GM19043 (cell line): ENCODE measurements at regions not wholly inside any gene's neighbourhood (a gene's known extent, or its start where the extent isn't known, plus 50 kb on each side); places are given as distances from the start of the nearest gene placed in this dataset.

ENCODE experiments used
- ATAC-seq: cut with Tn5 transposase; IDR thresholded peaks from one replicate; pipeline ENCODE4 v1.9.1; 2021; ENCODE audit warnings: low read depth; ENCODE audit not compliant: unreplicated experiment

- ATAC-seq: no peak
Measured at GRCh38 chr6:165091121-165091785, 218.2 kb downstream of the C6orf118 start.

DNA sequence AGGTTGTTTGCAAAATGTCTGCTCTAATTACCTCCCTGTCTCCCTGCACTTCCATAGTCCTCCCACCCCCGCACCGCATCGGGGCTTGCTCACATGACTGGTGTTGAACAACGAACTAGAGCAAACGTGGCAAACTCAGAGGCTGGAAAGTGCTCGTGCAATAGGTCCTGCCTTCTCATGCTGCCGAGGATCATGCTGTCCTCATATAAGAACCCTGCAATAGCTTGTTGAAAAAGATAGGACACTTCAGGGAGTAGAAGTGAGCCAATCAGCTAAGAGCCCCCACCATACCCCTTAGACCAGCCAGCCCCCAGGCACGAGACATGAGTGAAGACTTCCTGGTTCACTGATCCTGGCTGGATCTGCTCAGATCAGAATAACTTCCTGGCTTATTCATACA lies 219.2 kb downstream of the C6orf118 start:
- ATAC-seq: no peak

DNA sequence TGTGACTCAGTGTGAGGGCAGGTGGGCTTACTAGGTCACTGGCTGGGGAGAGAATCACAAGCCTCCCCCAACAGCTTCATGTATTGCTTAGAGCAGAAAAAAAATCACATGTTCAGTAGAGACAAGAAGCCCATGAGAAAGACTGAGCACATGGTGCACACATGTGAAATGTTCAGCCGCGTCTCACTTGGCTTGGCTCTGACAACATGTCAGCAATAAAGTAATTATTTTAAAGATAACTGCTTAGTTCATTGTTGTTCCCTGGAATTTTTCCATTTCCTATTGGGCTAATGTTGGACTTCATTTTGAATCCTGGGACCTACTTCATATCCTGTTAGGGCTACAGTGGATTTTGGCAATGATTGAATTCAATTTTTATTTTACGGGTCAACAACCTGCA lies 222.6 kb downstream of the C6orf118 start:
- ATAC-seq: no peak

DNA sequence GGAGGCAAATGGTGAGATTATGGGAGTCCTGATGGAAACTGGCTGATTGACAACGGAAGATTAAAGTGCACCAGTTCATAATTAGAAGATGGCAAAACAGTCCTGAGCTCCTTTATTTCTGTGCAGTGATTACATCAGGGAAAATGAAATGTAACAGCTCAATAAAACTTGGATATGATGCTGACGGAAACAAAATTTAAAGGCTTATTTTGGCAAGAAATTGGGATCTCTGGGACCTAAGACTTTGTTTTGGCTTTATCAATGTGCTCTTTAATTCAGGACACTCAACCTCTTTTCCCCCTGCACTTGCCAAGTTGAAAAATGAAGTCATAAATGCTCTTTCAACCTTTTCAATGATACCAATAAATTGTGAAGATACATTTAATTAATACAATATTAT lies 226.8 kb downstream of the C6orf118 start:
- no peak for ATAC-seq

- no peak for ATAC-seq
Measured at GRCh38 chr6:165081944-165082532, 227.4 kb downstream of the C6orf118 start.

DNA sequence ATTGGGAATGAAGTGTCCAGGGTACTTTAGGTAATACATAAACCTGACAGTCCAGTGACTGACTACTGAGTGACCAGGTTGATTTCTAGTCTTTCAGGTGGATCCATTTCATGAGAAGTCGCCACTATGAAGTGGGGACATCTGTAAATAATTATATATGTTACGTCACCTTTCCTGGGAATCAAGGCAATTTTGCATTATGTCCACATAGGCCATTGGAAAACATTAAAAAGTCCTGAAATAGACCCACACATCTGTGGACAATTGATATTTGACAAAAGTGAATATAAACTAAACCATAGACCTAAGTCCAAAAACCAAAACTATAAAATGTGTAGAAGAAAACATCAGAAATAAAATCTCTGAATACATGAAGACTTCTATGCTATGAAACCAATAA lies 231.5 kb downstream of the C6orf118 start:
- no peak for ATAC-seq

DNA sequence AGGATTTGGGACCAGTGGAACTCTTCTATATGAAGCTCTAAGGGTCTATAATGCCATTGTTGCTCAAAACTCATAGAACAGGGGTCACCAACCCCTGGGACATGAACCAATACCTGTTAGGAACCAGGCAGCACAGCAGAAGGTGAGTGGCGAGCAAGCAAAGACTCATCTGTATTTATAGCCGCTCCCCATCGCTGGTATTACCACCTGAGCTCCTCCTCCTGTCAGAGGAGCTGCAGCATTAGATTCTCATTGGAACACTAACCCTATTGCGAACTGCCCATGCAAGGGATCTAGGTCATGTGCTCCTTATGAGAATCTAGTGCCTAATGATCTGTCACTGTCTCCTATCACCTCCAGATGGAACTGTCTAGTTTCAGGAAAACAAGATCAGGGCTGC lies 237.5 kb downstream of the C6orf118 start:
- no peak for ATAC-seq

- ATAC-seq: no peak
Measured at GRCh38 chr6:165060720-165061119, 248.7 kb downstream of the C6orf118 start.

- no peak for ATAC-seq
Measured at GRCh38 chr6:165059032-165059431, 250.4 kb downstream of the C6orf118 start.

- ATAC-seq: no peak
Measured at GRCh38 chr6:165056292-165056691, 253.1 kb downstream of the C6orf118 start.

GRCh38 chr6:165055231-165055630 lies 254.2 kb downstream of the C6orf118 start:
- ATAC-seq: no peak

DNA sequence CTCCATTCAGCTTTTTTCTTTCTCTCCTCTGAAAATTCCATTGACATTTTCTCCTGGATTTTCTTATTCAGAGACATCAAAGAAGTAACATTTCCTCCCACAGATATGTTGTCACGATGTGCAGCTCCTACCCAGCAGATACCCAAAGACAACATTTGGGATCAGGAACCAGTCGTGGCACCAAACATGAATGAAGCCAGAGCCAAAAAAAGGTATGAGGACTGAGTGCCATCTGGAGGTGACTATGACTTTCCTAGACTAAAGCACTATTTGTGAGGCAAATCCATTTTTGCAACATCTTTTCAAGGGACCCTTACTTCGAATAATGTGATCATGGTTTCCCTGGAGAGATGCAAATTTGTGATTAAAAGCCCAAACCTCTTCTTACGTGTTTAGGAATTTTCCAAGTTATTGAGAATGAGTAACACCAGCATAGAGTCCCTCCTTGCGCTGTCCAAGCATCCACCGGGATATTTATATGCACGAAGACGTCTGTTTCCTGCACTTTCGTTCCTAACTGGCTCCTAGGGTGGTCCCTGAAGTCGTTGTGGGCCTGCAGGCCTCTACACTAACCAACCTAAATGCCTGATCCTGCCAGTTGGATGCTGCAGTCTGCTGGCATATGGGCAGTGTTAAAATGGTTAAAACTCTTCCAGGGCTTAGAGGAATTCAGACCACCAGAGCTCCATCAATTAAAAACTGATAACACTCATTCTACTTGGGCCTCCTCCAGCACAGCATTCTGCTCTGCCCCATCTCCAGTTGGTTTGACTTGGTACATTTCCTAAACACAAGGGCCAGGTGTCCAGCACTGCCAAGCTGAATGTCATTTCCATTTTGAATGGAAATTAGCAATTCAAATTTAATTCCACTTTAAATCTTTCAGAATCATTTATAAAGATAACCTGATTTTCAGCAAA lies 256.6 kb downstream of the C6orf118 start:
- no peak for ATAC-seq

GRCh38 chr6:165049362-165049761 lies 260.0 kb downstream of the C6orf118 start:
- no peak for ATAC-seq

- ATAC-seq: no peak
Measured at GRCh38 chr6:165047952-165048351, 261.5 kb downstream of the C6orf118 start.

GRCh38 chr6:165045631-165046030 lies 263.8 kb downstream of the C6orf118 start:
- no peak for ATAC-seq

GRCh38 chr6:165042912-165043311 lies 266.5 kb downstream of the C6orf118 start:
- ATAC-seq: no peak

GRCh38 chr6:165040440-165040839 lies 269.0 kb downstream of the C6orf118 start:
- ATAC-seq: no peak

GRCh38 chr6:165034271-165034741 lies 275.1 kb downstream of the C6orf118 start:
- no peak for ATAC-seq

DNA sequence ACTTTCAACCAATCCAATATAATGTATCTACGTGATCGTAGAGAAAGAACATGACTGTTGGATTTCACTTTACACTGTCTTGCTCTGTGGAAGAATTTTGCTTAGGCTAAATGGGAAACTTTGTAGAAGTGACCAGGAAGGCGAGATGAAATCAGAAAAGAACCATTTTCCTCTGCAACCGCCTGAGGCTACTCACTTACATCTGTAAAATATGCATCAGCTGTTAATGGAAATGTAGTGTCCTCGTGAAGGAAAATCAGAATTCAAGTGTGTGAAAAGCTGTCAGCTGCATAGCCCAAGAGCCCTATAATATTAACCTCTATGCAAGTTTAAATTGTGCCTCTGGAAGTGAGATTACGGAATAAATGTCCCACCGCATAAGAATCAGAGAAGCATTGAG lies 277.9 kb downstream of the C6orf118 start:
- no peak for ATAC-seq

GRCh38 chr6:165025040-165025439 lies 284.4 kb downstream of the C6orf118 start:
- ATAC-seq: no peak

DNA sequence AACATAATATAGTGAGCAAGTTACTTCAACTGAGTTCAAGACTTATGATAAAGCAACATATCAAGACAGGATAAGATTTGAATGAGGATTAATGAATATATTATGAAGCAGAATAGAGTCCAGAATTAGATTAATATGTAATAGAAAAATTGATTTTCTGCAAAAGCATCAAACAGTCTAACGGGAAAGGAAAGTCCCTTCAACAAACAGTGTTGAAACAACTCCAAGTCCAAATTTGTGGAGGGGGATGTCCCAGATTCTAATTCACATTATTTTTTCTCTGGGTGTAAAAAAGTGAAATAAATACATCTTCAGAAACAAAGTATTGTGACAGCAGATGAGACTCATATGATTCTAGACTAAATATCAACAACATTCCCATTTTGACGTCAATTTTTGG lies 289.7 kb downstream of the C6orf118 start:
- ATAC-seq: no peak
